ENCODE measurements at regions not wholly inside any gene's neighbourhood (a gene's known extent, or its start where the extent isn't known, plus 50 kb on each side); places are given as distances from the start of the nearest gene placed in this dataset.

DNA sequence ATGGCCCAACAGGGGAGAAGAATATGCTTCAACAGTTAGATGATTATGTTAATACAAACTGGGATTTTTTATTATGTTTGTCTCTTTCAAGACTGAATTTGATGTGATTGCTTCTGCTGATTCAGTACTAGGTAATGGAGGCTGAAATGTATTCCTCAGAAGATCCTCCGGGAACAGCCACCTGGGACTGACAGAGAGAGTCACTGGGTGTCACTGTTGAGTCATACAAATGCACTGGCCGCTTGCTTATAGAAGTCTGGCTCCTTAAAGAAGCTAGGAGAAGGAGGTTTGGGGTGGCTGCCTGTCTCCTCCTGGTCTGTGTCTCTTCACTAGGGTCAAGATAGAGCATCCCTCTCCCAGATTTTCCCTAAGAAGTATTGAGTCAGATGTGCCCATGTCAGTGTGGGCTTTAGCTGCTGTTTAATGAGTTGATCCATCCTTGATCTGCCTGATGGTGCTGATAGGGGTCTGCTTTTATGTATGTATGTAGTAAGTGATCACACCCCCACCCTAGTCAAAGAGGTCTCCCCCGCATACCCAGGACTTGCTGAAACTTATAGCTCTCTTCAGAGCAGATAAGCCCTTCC, 773.4 kb downstream of the BRINP1 start:
- TF ChIP-seq POLR2AphosphoS5 (IDR thresholded peaks at IDR 0.05; ENCODE audit: low read depth, low read length) (no peak), REST (IDR thresholded peaks at IDR 0.05; ENCODE audit: insufficient read depth in 1 of 2, low read depth in 2 of 2, low read length in 2 of 2) (no peak), SIN3A (IDR thresholded peaks at IDR 0.05; ENCODE audit: borderline replicate concordance, insufficient read depth, low read length) (no peak)
